ENCODE measurements at regions not wholly inside any gene's neighbourhood (a gene's known extent, or its start where the extent isn't known, plus 50 kb on each side); places are given as distances from the start of the nearest gene placed in this dataset.

DNA sequence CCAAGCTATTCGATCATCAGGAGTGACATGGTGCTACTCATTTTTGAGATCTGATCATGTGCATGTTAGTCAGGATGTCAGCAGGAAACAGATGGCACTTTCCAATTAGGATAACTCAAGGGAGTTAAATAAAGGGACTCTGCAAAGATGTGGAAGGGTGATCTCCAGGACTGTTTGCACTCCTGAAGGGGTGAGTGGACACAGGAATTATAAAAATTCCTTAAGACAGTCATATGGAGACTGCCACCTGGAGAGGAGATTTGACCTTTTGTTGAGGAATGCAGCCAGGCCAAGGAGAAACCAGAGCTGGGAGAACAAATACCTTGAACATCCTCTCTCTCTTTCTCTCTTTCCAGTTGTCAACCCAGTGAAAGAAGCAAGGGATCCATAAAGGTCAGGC lies 189.1 kb downstream of the GABRG2 start (continued):
- no peak for TF ChIP-seq ZNF462 (CRISPR knock-in tag; IDR thresholded peaks at IDR 0.05)
- no peak for TF ChIP-seq CTCF (conservative IDR thresholded peaks at IDR 0.05; ENCODE audit: low read depth in 2 of 2)
- TF ChIP-seq ZNF331 (CRISPR knock-in tag; IDR thresholded peaks at IDR 0.05; ENCODE audit: low read depth): no peak

DNA sequence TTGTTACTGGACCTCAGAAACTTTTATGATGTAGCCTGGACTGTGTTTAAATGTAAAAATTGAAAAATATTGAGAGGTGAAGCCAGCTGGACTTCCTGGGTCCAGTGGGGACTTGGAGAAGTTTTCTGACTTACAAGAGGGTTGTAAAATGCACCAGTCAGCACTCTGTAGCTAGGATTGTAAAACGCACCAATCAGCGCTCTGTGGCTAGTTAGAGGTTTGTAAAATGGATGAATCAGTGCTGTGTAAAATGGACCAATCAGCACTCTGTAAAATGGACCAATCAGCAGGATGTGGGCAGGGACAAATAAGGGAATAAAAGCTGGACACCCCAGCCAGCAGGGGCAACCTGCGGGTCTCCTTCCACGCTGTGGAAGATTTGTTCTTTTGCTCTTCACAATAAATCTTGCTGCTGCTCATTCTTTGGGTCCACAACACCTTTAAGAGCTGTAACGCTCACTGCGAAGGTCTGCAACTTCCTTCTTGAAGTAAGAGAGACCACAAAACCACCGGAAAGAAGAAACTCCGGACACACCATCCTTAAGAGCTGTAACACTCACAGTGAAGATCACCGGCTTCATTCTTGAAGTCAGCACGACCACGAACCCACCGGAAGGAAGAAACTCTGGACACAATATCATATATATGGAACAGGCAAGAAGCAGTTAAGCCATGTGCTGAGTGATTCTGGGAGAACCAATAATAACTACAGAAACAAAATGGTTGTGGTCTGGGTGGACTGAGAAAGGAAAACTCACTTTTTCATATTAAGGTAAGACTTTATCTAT lies 201.3 kb downstream of the GABRG2 start:
- Histone ChIP-seq H3K4me3 (no peak overlapping the region), H3K36me3 (ENCODE audit: insufficient read depth) (no peaks in the 10 kb centered on the region; the same call in none of the 2 replicates), H3K9me2 (ENCODE audit: insufficient read depth) (no peaks in the 10 kb centered on the region; the same call in 1 of the 2 replicates), H2AFZ (no peak overlapping the region), H3K27me3 (ENCODE audit: insufficient read depth) (no peaks in the 10 kb centered on the region), H3K79me2 (replicated peaks; ENCODE audit: insufficient read depth) (no peaks in the 10 kb centered on the region), H3K4me2 (no peak overlapping the region), H3F3A (replicated peaks; ENCODE audit: low read depth) (no peaks in the 10 kb centered on the region), H3K27ac (ENCODE audit: low read depth) (no peak overlapping the region), H4K20me1 (replicated peaks; ENCODE audit: insufficient read depth) (no peaks in the 10 kb centered on the region), H3K4me1 (ENCODE audit: insufficient read depth) (peaks cover 14% of the 10 kb centered on the region)
- DNase-seq (ENCODE audit: low spot score): no peak
- Mint-ChIP-seq H3K4me3 (no peak overlapping the region), H3K9me3 (peaks cover 5% of the 10 kb centered on the region; the same call in 2 of the 3 replicates), H3K4me1 (peaks cover 14% of the 10 kb centered on the region), H3K27me3 (ENCODE audit: insufficient read depth, low read depth, poor library complexity) (no peaks in the 10 kb centered on the region), H3K27ac (no peak overlapping the region), H3K36me3 (ENCODE audit: low read depth) (peaks cover 5% of the 10 kb centered on the region; the same call in 2 of the 3 replicates)
- no peak for ATAC-seq
- no peak for TF ChIP-seq CREB1 (CRISPR knock-in tag; IDR thresholded peaks at IDR 0.05; ENCODE audit: low read depth)
- no peak for TF ChIP-seq NANOG (IDR thresholded peaks at IDR 0.05; ENCODE audit: borderline replicate concordance)
- TF ChIP-seq, protein P1, sequence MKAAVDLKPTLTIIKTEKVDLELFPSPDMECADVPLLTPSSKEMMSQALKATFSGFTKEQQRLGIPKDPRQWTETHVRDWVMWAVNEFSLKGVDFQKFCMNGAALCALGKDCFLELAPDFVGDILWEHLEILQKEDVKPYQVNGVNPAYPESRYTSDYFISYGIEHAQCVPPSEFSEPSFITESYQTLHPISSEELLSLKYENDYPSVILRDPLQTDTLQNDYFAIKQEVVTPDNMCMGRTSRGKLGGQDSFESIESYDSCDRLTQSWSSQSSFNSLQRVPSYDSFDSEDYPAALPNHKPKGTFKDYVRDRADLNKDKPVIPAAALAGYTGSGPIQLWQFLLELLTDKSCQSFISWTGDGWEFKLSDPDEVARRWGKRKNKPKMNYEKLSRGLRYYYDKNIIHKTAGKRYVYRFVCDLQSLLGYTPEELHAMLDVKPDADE (IDR thresholded peaks at IDR 0.05): no peak
- no peak for TF ChIP-seq JUNB (IDR thresholded peaks at IDR 0.05; ENCODE audit: unreplicated experiment)
- no peak for TF ChIP-seq CTCF (conservative IDR thresholded peaks at IDR 0.05; ENCODE audit: low read depth in 2 of 2)
- TF ChIP-seq POLR2AphosphoS5 (IDR thresholded peaks at IDR 0.05; ENCODE audit: low read depth): no peak
- no peak for TF ChIP-seq STAT1 (IDR thresholded peaks at IDR 0.05; ENCODE audit: unreplicated experiment)

Data from GM23338 (cell line).